ENCODE measurements at regions not wholly inside any gene's neighbourhood (a gene's known extent, or its start where the extent isn't known, plus 50 kb on each side); places are given as distances from the start of the nearest gene placed in this dataset.
"Not testable (repeated sequence)": the region's sequence is repeated elsewhere in the genome, so short reads cannot be mapped to it uniquely, and the experiment has no call there.

GRCh38 chr5:97234380-97234779 lies 51.3 kb upstream of the RIOK2 start:
- H3K4me1 ChIP-seq (ENCODE audit: insufficient read depth, low read length); H3K4me3 ChIP-seq (ENCODE audit: low read length); H3K9me3 ChIP-seq (ENCODE audit: insufficient read depth, low read depth, low read length); H3K9ac ChIP-seq (ENCODE audit: low read depth, low read length); H3K27ac ChIP-seq (ENCODE audit: low read depth, low read length); H3K36me3 ChIP-seq (ENCODE audit: insufficient read depth, low read length); H3K27me3 ChIP-seq (ENCODE audit: insufficient read depth, low read length): not testable (repeated sequence)
- 96% methylated on average over 1 of the region's 1 CpG for WGBS

DNA sequence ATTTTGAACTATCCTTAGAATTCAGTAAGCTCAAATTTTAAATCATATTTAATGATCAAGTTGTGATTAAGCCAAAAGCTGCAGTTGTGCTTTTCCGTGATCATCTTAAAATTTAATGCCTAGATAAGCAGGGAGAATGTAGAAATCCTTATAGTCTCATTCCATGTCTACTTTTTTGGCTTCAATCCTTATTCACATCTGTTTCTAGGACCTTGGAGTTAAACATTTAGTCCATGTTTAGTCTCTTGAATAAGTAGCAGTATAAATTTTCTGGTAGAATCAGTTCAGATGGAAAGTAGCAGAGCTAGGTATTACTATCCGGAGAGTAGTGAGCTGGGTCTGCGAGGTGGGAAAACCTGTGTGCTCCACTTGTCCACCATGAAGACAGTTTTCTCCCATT lies 59.3 kb upstream of the RIOK2 start:
- 94% methylated on average over 3 of the region's 3 CpGs for WGBS
- Histone ChIP-seq H3K27ac (ENCODE audit: low read depth, low read length) (no peak overlapping the region), H3K9me3 (ENCODE audit: insufficient read depth, low read depth, low read length) (0 out of 2 replicates have a peak, but pooled peaks cover 2% of the 10 kb centered on the region), H3K36me3 (ENCODE audit: insufficient read depth, low read length) (no peaks in the 10 kb centered on the region), H3K4me1 (ENCODE audit: insufficient read depth, low read length) (peaks cover 4% of the 10 kb centered on the region; the same call in 1 of the 2 replicates), H3K4me3 (ENCODE audit: low read length) (no peak overlapping the region), H3K9ac (ENCODE audit: low read depth, low read length) (no peak overlapping the region), H3K27me3 (ENCODE audit: insufficient read depth, low read length) (no peaks in the 10 kb centered on the region)

- H3K9me3 ChIP-seq (ENCODE audit: insufficient read depth, low read depth, low read length) = 0 out of 2 replicates have a peak, but pooled peaks cover 2% of the 10 kb centered on the region
- no peak overlapping the region for H3K4me3 ChIP-seq (ENCODE audit: low read length)
- H3K27me3 ChIP-seq (ENCODE audit: insufficient read depth, low read length) = no peaks in the 10 kb centered on the region
- 93% methylated on average over 2 of the region's 2 CpGs for WGBS
- H3K36me3 ChIP-seq (ENCODE audit: insufficient read depth, low read length) = no peaks in the 10 kb centered on the region
- H3K4me1 ChIP-seq (ENCODE audit: insufficient read depth, low read length) = peaks cover 4% of the 10 kb centered on the region; the same call in 1 of the 2 replicates
- H3K27ac ChIP-seq (ENCODE audit: low read depth, low read length) = no peak overlapping the region
- no peak overlapping the region for H3K9ac ChIP-seq (ENCODE audit: low read depth, low read length)
Measured at GRCh38 chr5:97243353-97243752, 60.3 kb upstream of the RIOK2 start.

GRCh38 chr5:97245386-97245785 lies 62.3 kb upstream of the RIOK2 start:
- no peak overlapping the region for H3K4me3 ChIP-seq (ENCODE audit: low read length)
- 0 out of 2 replicates have a peak, but pooled peaks cover 1% of the 10 kb centered on the region for H3K9me3 ChIP-seq (ENCODE audit: insufficient read depth, low read depth, low read length)
- H3K9ac ChIP-seq (ENCODE audit: low read depth, low read length) = no peak overlapping the region
- H3K36me3 ChIP-seq (ENCODE audit: insufficient read depth, low read length) = no peaks in the 10 kb centered on the region
- no peaks in the 10 kb centered on the region for H3K27me3 ChIP-seq (ENCODE audit: insufficient read depth, low read length)
- WGBS = 62% methylated on average over 9 of the region's 9 CpGs
- H3K27ac ChIP-seq (ENCODE audit: low read depth, low read length) = no peak overlapping the region
- H3K4me1 ChIP-seq (ENCODE audit: insufficient read depth, low read length) = peaks cover 4% of the 10 kb centered on the region; the same call in 1 of the 2 replicates

- H3K27me3 ChIP-seq (ENCODE audit: insufficient read depth, low read length) = no peaks in the 10 kb centered on the region
- no peak overlapping the region for H3K9ac ChIP-seq (ENCODE audit: low read depth, low read length)
- peaks cover 2% of the 10 kb centered on the region; the same call in 1 of the 2 replicates for H3K9me3 ChIP-seq (ENCODE audit: insufficient read depth, low read depth, low read length)
- peaks cover 4% of the 10 kb centered on the region; the same call in 1 of the 2 replicates for H3K4me1 ChIP-seq (ENCODE audit: insufficient read depth, low read length)
- no peak overlapping the region for H3K27ac ChIP-seq (ENCODE audit: low read depth, low read length)
- no peaks in the 10 kb centered on the region for H3K36me3 ChIP-seq (ENCODE audit: insufficient read depth, low read length)
- H3K4me3 ChIP-seq (ENCODE audit: low read length) = no peak overlapping the region
Measured at GRCh38 chr5:97250113-97250512, 67.1 kb upstream of the RIOK2 start.

GRCh38 chr5:97266076-97266475 lies 83.0 kb upstream of the RIOK2 start:
- no peak overlapping the region for H3K4me3 ChIP-seq (ENCODE audit: low read length)
- no peaks in the 10 kb centered on the region for H3K36me3 ChIP-seq (ENCODE audit: insufficient read depth, low read length)

GRCh38 chr5:97266576-97266975 lies 83.5 kb upstream of the RIOK2 start:
- 93% methylated on average over 5 of the region's 5 CpGs for WGBS
- H3K27me3 ChIP-seq (ENCODE audit: insufficient read depth, low read length) = no peaks in the 10 kb centered on the region
- no peak overlapping the region for H3K27ac ChIP-seq (ENCODE audit: low read depth, low read length)
- H3K4me3 ChIP-seq (ENCODE audit: low read length) = no peak overlapping the region
- no peaks in the 10 kb centered on the region for H3K36me3 ChIP-seq (ENCODE audit: insufficient read depth, low read length)
- H3K9me3 ChIP-seq (ENCODE audit: insufficient read depth, low read depth, low read length) = no peaks in the 10 kb centered on the region
- H3K4me1 ChIP-seq (ENCODE audit: insufficient read depth, low read length) = no peaks in the 10 kb centered on the region
- no peak overlapping the region for H3K9ac ChIP-seq (ENCODE audit: low read depth, low read length)

More at GRCh38 chr5:97266076-97266475, 83.0 kb upstream of the RIOK2 start:
- Histone ChIP-seq H3K9me3 (ENCODE audit: insufficient read depth, low read depth, low read length) (no peaks in the 10 kb centered on the region), H3K9ac (ENCODE audit: low read depth, low read length) (no peak overlapping the region), H3K4me1 (ENCODE audit: insufficient read depth, low read length) (no peaks in the 10 kb centered on the region), H3K27ac (ENCODE audit: low read depth, low read length) (no peak overlapping the region), H3K27me3 (ENCODE audit: insufficient read depth, low read length) (no peaks in the 10 kb centered on the region)

GRCh38 chr5:97267767-97268166 lies 84.7 kb upstream of the RIOK2 start:
- WGBS = 91% methylated on average over 3 of the region's 3 CpGs

DNA sequence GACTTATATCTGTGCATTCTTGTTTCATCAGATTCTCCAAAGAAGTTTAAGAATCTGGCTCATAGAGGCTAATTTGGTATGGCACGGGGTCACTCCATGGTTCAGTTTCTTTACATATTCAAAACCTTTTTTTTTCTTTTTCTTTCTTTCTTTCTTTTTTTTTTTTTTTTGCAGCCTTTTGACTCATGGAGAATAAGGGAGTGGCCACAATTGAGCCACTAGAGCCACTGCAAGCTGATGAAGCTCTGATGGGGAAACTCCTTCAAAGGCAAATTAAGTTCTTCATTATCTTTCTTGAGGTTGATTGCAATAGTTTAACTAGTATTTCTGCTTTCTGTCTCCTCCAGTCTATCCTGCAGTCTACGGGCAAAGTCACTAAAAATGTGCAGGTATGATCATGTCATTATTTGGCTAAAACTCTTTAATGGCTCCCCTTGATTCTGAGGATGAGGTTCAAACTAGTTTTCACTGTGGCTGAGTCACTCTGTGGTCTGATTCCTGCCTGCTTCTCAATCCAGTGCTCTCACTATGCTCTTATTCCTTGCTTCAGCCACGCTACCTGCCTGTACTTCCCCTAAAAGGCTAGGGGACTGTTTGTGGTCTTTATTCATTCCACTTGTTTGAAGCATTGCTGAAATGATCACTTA lies 93.5 kb upstream of the RIOK2 start:
- 100% methylated on average over 3 of the region's 3 CpGs for WGBS

More at GRCh38 chr5:97267767-97268166, 84.7 kb upstream of the RIOK2 start:
- H3K27ac ChIP-seq (ENCODE audit: low read depth, low read length) = no peak overlapping the region
- no peak overlapping the region for H3K4me3 ChIP-seq (ENCODE audit: low read length)
- no peak overlapping the region for H3K9ac ChIP-seq (ENCODE audit: low read depth, low read length)
- H3K36me3 ChIP-seq (ENCODE audit: insufficient read depth, low read length) = no peaks in the 10 kb centered on the region
- H3K27me3 ChIP-seq (ENCODE audit: insufficient read depth, low read length) = no peaks in the 10 kb centered on the region
- H3K4me1 ChIP-seq (ENCODE audit: insufficient read depth, low read length) = no peaks in the 10 kb centered on the region
- H3K9me3 ChIP-seq (ENCODE audit: insufficient read depth, low read depth, low read length) = no peaks in the 10 kb centered on the region

DNA sequence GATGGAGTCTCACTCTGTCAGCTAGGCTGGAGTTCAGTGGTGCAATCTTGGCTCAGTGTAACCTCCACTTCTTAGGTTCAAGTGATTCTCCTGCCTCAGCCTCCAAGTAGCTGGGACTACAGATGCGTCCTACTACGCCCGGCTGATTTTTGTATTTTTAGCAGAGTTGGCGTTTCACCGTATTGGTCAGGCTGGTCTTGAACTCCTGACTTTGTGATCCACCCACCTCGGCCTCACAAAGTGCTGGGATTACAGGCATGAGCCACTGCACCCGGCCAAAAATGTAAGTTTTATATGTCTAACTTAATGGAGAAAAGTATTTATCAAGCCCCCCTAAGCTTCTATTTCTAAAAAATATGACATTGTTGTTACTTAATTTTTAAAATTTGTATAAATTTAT lies 98.2 kb upstream of the RIOK2 start:
- H3K36me3 ChIP-seq (ENCODE audit: insufficient read depth, low read length) = no peaks in the 10 kb centered on the region
- H3K27ac ChIP-seq (ENCODE audit: low read depth, low read length) = no peak overlapping the region
- no peak overlapping the region for H3K9ac ChIP-seq (ENCODE audit: low read depth, low read length)
- no peaks in the 10 kb centered on the region for H3K9me3 ChIP-seq (ENCODE audit: insufficient read depth, low read depth, low read length)
- H3K4me3 ChIP-seq (ENCODE audit: low read length) = no peak overlapping the region
- 96% methylated on average over 6 of the region's 7 CpGs for WGBS
- H3K27me3 ChIP-seq (ENCODE audit: insufficient read depth, low read length) = no peaks in the 10 kb centered on the region
- H3K4me1 ChIP-seq (ENCODE audit: insufficient read depth, low read length) = no peaks in the 10 kb centered on the region

More for the DNA sequence above, 93.5 kb upstream of the RIOK2 start:
- H3K9me3 ChIP-seq (ENCODE audit: insufficient read depth, low read depth, low read length) = no peaks in the 10 kb centered on the region
- H3K36me3 ChIP-seq (ENCODE audit: insufficient read depth, low read length) = no peaks in the 10 kb centered on the region
- no peaks in the 10 kb centered on the region for H3K4me1 ChIP-seq (ENCODE audit: insufficient read depth, low read length)
- H3K27ac ChIP-seq (ENCODE audit: low read depth, low read length) = no peak overlapping the region
- H3K9ac ChIP-seq (ENCODE audit: low read depth, low read length) = no peak overlapping the region
- H3K4me3 ChIP-seq (ENCODE audit: low read length) = no peak overlapping the region
- no peaks in the 10 kb centered on the region for H3K27me3 ChIP-seq (ENCODE audit: insufficient read depth, low read length)

DNA sequence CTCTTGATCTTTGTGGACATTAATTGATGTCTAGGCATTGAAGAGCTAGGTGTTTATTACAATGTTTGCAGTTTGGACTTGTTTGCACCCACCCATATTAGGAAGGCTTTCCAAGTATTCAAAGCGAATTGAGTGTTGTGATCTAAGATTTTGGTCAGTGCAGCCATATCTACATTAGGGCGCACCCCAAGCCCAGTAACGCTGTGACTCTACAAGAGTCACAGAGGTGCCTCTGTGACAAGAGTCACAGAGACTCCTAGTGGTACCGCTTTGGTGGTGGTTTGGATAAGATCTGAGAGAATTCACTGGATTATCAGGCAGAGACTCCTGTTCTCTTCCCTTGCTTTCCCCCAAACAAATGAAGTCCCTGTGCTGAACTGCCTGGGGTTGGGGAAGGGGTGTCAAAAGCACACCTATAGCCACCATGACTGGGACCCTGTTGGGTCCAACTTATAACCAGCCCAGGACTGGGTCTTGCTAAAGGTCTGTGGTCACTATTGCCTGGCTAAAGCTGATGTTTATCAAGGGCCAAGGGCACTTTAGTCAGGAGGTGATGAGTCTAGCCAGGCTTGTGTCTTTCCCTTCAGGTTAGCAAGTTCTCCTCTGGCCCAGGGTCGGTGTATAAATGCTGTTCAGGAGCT lies 114.1 kb upstream of the RIOK2 start:
- H3K27ac ChIP-seq (ENCODE audit: low read depth, low read length) = no peak overlapping the region
- no peaks in the 10 kb centered on the region for H3K27me3 ChIP-seq (ENCODE audit: insufficient read depth, low read length)
- WGBS = 38% methylated on average over 3 of the region's 5 CpGs
- no peak overlapping the region for H3K9ac ChIP-seq (ENCODE audit: low read depth, low read length)
- no peaks in the 10 kb centered on the region for H3K9me3 ChIP-seq (ENCODE audit: insufficient read depth, low read depth, low read length)
- no peaks in the 10 kb centered on the region for H3K4me1 ChIP-seq (ENCODE audit: insufficient read depth, low read length)
- H3K36me3 ChIP-seq (ENCODE audit: insufficient read depth, low read length) = no peaks in the 10 kb centered on the region
- H3K4me3 ChIP-seq (ENCODE audit: low read length) = no peak overlapping the region
